ENCODE measurements at regions not wholly inside any gene's neighbourhood (a gene's known extent, or its start where the extent isn't known, plus 50 kb on each side); places are given as distances from the start of the nearest gene placed in this dataset.
"Not testable (repeated sequence)": the region's sequence is repeated elsewhere in the genome, so short reads cannot be mapped to it uniquely, and the experiment has no call there.

DNA sequence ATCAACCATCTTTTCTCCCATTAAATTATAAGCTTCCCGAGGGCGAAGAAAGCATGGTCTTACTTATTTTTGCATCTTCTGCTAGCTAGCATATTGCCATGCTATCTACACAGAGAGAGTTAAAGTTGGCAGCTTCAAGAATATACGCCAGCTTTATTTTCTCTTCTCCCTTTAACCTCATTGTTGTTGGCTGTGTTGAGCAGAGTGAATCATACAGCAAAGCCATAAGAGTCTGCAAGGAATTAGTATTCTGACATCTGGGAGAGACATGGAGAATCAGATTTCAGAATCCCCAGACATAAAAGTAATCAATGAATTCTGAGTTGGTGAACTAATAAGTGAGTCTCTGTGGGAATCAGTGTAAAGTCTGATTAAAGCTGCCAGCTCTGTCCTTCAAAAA lies 649.6 kb upstream of the PTBP2 start:
- no peak for DNase-seq (ENCODE audit: low read depth in 2 of 2)

DNA sequence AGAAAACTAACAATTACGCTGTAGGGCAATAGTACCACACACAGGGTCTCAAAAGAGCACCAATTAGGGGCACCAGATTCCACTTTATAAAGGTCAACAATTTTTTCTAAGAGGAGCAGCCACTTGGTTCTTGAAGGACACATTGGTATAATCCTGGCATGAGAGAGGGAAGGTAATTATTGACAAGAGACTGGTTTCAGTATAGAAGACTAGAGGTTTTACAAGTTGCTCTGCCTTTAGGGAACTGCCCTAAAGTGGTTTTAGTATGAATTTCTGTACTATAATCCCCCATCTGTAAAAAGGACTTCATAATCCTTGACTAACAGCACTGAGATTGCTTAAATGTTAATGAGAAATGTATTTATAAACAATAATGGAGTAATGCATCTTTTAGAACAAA lies 648.5 kb upstream of the PTBP2 start:
- DNase-seq (ENCODE audit: low read depth in 2 of 2) = no peak

DNA sequence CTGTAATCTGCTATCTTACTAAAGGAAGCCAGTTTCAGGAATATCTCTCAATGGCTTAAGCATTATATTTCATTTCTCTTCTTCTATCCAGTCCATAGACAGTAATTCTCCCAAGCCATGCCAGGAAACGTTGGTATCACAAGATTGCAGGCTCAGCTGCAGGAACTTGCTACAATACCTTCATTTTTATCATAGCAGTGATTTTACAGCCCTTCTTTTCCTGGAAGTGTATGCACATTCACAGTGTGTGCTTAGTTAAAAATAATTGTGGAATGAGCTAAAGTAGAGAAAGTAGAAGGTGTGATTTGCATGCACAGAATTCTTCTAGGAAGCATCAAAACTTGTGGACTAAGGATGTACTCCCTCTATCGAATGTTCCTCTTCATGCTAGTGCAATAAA lies 647.2 kb upstream of the PTBP2 start:
- DNase-seq (ENCODE audit: low read depth in 2 of 2) = no peak

DNA sequence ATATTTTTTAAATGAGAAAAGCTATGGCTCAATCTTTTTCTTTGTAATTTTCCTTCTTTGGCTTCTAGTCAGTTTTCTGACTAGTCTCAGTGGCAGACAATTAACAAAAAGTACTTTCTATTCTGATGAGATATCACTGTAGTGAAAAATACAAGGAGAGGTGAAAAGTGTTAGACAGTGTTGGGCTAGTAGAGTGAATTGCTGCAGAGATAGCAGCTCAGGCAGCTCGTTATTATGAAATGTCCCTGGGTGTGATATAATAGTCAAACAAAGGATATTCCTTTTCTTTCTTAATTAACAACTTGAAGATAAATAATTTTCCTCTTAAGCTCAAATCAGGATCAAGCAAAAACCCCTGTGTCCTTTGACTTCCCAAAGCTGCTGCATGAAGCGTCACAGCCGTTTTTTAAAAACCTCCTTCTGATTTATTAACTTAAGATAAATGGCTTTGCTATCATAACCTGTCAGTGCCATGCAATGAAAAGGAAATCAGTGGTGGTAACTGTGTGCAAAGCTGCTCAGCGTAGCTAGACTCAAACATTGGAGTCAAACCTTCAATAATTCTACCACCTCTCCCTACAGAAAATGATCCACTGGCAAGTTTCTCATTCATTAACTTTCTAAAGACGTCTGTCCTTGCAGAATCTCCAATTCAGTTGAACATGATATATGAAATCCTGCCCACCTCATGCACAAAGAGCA lies 646.6 kb upstream of the PTBP2 start:
- no peak for DNase-seq (ENCODE audit: low read depth in 2 of 2)

DNA sequence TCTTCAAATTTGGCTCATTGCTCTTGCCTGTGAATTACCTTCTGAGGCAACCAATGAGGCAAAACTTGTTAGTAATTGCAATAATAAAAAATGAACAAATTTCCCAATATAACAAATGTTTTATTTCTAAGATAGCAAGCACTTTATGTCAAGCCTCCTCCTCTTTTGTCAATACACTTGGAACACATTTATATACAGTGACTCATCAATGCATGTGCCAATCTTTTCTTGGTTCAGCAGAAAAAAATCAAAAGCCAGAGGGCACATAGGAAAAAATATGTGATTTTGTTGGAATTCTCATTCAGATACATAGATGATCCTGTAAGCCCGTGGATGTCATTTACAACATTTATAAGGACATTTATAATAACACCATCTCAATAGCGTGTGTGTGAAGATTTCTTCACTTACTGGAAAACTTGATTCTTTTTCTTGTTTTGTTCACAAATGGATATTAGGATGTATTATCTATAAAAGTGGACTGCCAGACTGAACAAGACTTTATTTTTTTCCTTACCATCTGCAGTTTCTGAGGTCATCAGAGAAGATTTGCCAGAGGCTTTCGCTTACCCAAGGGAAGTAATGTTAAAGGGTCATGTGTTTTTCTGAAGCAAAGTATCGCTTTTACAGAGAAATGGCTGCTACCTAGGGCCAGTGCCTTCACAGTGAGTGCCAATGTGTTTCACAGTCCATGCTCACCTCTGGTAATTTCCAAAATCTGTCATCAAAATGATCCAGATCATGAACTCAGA lies 645.7 kb upstream of the PTBP2 start:
- DNase-seq (ENCODE audit: low read depth in 2 of 2) = no peak

DNA sequence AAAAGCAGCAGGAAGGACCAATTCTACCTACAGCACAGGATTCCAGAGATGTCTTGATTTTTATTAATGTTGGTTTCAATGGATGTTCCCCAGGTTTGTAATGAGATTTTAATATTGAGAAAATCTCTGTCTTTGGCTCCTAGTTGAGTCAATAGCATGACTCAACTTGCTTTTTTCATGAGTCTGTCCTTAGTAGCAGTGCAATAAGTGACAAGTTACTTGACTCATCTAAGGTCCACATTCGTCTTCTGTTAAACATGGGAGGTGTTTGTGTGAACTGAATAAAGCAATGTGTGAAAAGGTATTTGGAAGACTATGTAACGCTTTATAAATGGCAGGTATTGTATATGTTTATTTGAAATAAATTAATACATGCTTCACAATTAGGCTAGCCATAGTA lies 645.0 kb upstream of the PTBP2 start:
- DNase-seq (ENCODE audit: low read depth in 2 of 2) = no peak

DNA sequence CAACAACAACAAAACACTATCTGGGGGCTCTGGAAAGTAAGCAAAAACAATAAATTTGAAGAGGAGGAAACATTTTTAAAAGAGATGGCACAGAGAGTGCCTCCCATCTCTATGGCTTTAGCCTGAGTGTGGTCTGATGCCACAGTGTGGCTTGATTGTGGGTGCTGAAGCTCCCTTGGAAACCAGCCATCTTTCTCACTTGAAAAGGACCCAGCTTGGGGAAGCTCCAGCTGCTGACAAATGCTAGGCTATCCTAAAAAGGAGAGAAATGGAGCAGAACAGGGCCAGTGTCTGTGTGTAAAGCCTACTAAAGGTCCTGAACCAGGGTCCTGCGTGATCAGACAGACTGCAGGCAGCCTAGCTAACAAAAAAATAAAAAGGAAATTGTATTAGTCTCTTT lies 642.0 kb upstream of the PTBP2 start:
- no peak for DNase-seq (ENCODE audit: low read depth in 2 of 2)

DNA sequence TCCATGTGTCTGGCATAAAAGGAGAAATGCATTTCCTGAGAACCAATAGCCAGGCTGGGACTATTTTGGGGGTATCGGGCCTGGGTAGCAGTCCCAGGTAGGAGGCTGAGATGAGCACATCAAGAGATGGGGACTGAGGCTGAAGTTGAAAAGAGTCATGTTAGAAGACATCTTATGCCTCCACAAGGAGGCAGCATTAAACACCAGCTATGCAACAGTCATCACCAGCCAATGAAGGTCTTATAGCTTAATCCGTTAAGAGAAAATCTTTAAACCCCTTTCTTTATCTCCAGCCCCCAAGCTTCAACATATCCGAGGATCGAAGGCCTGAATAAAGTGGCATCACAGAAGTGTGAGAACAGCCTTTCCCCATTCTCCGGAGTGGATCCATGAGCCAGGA lies 640.7 kb upstream of the PTBP2 start:
- DNase-seq (ENCODE audit: low read depth in 2 of 2) = no peak

DNA sequence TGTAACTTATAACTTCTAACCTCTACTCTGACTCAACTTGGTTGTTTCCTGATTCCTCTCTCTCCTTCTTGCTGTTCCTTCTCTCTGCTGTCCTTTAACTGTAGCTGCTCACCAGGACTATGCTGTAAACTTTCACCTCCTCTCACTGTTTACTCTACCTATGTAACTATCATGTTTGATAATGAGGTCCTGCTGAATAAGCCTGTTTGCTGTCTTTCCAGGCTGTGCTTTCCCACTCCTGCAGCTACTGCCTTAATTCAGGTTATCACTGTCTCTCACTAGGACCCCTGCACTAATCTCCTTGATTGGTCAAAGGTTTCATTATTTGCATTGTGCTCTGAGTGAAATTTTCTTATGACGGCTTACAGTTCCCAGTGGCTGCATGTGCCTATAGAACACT lies 633.9 kb upstream of the PTBP2 start:
- no peak for DNase-seq (ENCODE audit: low read depth in 2 of 2)

DNA sequence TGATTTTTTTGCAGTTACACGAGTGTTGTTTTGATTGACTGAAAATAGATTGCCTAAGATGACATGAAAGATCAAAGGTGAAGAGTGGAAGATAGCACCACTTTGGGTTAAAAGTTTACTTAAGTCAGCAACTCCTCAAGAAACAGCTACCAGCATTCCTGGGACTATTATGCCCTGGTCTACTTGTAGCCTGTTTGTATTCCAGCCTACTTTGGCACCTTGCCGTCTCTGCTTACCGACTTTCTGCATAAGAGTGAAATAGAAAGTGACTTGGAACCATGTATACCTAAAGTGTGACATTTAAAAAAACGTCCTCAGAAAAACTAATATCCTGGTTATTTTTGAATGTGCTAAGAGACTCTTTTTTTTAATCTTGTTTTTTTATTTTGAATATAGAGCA lies 631.5 kb upstream of the PTBP2 start:
- no peak for DNase-seq (ENCODE audit: low read depth in 2 of 2)

DNA sequence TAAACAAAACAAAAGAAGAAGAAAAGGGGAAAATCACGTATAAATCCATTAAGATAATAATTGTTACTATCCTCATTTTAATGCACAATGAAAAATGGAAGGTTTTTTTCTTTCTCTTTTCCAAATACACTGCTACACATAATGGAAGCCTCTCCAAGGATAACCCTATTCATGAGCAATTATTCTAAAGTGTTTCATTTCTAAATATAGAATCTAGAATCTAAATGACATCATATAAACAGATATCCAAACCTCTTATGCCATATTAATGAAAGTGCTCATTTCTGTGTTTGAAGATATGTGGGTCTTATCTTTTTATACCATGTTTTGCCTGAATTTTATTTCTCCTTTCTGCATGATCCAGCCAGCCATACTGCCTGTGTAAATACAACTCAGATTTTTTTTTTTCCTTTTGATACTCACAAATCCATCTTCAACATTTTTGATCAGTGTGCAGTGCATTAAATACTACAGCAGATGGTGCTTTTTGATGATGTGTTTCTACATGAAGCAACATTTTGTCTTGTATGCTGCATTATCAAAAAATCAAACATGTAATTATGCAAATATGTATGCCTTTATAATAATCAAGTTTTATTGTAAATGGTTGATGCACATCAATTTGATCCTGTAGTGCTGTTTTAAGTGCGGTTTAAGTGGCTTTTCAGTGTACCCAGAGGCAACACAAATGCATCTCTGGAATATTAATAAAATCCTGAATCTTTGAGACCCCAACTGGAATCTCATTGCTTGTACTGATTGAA lies 625.6 kb upstream of the PTBP2 start:
- DNase-seq (ENCODE audit: low read depth in 2 of 2) = no peak

DNA sequence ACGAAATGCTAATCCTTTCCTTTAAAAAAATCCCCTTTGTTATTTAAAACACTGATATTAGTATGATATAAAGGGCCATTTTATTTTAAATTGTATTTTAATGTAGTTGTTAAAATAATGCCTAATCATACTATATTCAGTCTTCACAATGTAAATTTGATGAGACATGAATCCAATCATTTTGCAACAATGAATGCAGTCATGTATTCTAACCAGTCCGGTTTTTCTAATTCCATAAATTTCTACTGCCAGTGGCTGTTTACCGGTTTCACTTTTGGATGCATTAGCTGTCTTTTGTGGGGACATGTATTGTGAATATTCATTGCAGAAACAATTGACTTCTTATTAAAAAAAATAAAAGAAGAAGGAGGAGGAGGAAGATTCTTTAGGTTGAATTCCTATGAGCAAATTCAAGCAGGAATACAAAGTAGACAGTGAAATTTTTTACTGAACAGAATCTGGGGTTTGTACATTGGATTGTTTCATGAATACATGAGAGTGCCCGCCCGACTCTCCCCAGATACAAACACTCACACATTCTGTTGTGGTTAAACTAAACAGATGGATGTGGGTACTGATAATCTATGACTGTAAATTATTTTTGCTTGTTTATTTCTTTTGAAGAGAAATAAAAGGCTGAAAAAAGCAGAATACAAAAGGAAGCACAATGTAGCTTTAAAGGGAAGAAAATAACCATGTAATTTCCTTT lies 624.8 kb upstream of the PTBP2 start:
- DNase-seq (ENCODE audit: low read depth in 2 of 2) = no peak

DNA sequence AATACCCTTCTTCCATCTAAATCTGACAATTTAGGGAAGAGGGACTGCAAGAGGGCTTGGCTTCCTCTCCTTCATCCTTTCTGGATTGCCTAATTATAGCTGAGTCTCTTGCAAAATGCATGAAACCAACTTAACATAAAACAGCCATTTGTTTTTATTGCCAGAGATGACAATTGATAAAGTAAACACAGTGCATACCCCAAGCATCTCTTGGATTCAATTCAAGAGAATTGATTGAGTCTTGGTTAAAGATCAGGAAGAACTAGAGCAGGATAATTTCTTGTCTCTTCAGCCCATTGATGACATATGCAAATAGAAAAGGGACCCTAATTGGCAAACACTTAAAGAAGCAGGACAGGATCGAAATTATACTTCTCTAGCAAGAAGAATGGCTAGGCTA lies 617.1 kb upstream of the PTBP2 start:
- no peak for DNase-seq (ENCODE audit: low read depth in 2 of 2)

DNA sequence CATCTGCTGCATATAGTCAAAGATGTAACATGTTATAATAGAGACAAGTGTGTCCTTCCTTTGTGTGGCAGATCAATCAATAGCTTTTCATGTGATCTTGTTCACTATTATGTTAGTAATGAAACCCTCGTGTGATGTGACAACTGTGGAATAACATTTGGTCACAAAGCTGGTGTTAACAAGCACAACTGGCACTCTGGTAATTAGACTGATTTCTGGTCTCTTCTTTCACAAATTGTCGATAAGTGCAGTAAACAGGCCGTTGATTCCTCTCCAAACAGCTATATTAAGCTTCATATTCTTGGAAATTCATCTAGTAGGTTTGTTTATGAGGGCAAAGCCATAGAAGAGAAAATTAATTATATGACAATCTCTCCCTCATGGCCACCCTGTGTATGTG lies 616.7 kb upstream of the PTBP2 start:
- no peak for DNase-seq (ENCODE audit: low read depth in 2 of 2)

DNA sequence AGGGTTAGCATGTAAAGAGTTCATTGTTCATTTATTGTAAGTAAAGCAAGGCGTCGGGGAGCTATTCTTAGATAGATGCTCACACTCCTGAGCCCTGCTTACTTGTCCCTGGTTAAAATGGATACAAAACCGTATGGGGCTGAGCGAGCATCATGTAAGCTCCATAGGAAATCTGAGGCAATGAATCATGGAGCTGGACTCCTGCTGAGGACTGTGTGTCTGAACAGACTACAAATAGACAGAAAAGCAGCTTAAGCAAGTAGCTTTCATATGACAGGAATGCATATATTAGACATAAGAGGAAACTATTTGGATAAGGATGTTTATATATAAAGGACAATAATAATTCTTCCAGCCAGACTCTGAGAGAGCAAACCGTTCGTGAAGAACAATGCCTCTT lies 604.9 kb upstream of the PTBP2 start:
- DNase-seq (ENCODE audit: low read depth in 2 of 2) = no peak

DNA sequence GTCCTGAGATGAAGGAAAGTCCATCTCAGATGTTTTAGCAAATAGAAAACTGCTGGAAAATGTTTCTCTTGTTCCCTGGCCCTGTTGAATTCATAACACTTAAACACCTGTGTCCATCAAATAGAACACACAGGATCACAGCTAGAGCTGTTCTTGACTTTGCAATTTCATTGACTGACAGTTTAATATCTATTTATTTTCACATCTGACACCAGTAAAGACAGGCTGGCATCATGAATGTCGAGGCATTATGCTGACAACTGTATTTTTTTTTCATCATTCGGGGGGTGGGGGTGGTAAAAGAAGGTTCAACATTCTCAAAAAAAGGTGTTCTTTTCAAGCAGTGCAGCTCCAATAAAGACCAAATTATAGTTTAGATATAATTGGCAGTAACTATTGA lies 591.2 kb upstream of the PTBP2 start:
- no peak for DNase-seq (ENCODE audit: low read depth in 2 of 2)

DNA sequence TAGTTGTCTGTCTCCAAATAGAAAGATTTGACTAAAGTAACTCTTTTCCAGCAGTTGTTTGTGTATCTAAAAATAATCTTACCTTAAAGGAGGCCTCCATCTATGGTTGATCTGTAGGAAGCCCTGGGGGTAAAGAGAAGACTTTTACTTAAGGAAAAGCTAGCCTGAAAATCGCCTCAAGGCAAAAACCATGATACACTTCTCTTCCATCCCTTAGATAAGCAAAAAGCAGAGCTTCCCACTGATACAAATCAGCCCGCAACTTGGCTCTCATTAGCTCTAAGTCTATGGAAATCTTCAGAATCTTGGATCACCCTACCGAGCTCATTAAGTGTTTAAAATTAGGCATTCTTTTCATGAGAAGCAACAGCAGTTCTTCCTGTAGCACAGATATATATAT lies 576.9 kb upstream of the PTBP2 start:
- DNase-seq (ENCODE audit: low read depth in 2 of 2) = no peak

DNA sequence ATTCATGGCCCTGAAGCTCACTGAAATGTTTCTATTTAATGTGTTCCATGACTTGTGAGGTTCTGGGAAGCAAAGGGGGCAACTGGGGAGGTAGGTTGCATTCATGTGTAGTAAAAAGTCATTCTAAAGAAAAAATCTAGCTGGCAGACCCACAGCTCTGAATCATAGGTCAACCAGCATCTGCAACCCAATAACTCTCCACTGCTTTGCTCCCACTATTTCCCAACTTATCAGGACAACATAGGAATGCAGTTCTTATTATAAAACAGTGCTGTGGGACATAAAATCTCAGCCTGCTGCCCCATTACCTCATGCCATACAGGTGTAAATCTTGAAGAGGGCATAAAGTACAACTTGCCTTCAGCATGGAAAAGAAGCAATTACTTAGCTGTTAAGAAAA lies 576.1 kb upstream of the PTBP2 start:
- DNase-seq (ENCODE audit: low read depth in 2 of 2) = no peak

DNA sequence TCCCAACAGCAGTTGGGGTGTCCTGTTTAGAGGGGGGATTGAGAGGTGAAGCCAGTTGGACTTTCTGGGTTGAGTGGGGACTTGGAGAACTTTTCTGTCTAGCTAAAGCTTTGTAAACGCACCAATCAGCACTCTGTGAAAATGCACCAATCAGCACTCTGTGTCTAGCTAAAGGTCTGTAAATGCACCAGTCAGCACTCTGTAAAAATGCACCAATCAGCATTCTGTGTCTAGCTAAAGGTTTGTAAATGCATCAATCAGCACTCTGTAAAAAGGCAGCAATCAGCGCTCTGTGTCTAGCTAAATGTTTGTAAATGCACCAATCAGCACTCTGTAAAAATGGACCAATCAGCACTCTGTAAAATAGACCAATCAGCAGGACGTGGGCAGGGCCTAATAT lies 568.6 kb upstream of the PTBP2 start:
- not testable (repeated sequence) for DNase-seq (ENCODE audit: low read depth in 2 of 2)

DNA sequence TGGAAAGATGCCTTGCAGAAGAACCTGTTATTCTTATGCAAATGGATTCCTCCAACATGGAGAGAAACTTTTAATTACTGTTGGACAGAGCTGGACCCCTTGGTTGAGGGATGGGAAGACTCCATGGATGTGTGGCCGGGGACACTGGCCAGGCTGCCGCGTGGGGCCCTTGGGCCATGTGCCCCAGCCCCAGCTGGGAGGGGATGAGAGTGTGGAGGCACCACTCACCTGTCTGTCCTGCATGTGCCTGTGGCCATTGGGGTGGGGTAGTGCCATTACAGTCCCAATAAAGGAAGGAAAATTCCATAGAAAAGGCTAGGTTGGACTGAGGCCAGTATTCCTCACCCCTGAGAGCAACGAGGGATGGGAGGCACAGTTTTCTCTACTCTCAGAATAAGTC lies 564.5 kb upstream of the PTBP2 start:
- DNase-seq (ENCODE audit: low read depth in 2 of 2) = no peak

DNA sequence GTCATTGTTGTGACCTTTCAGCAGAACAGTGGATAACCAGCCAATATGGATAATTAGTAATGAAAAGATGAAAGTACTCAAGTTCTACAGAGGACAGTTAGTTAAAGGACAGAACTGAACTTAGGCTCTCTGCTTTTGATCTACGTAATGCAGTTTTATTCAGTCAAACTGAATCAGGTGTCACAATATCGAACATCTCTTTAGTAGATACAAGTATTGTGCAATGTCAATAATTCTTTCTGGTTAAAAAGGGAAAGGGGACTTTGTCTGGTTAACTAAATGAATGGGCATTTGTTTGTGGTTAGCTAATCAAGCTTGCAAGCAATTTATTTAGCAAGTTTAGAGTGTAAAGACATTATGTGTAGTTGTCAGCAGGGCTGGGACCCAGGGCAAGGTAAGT lies 562.2 kb upstream of the PTBP2 start:
- DNase-seq (ENCODE audit: low read depth in 2 of 2) = no peak

DNA sequence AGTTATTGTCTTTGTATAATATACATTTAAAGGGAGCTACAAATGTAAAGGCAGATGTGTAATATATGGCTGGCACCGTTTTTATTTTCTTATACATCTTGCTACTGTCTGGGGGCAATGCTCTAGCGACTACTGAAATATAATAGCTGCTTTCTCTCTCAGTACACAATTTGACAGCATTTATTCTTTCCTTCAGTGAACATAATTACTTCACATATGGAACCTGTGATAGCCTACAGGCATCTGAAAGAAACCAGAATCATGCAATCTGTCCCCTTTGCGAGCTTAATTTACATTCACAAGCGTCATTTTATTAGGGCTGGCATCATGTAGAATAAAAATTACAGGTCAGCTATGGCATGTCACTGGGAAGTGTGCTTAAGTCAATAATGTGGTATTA lies 557.5 kb upstream of the PTBP2 start:
- no peak for DNase-seq (ENCODE audit: low read depth in 2 of 2)

Data from stimulated activated CD4-positive, alpha-beta T cell treated with anti-CD3 and anti-CD28 coated beads, Interleukin-12 subunit alpha, Interleukin-12 subunit beta, amount 100 ng/mL, for 24 hours (primary cell).